SK-N-SH (cell line): ENCODE measurements at regions not wholly inside any gene's neighbourhood (a gene's known extent, or its start where the extent isn't known, plus 50 kb on each side); places are given as distances from the start of the nearest gene placed in this dataset.

Experiments
- CTCF ChIA-PET: fragments of 300-600, 350-600 bp; formaldehyde crosslinking; extraction: SDS; loops from one replicate; lab custom pipeline; 2021; lab: Yijun Ruan, JAX
- POLR2A ChIA-PET: fragments of 350-600 bp; sonication (Branson Sonifier 250); formaldehyde crosslinking; extraction: SDS; loops from one replicate; lab custom pipeline; 2020; ENCODE audit warnings: antibody characterized with exemption, inconsistent platforms; lab: Yijun Ruan, JAX
- DNase-seq: peaks from one replicate; pipeline ENCODE4 v3.0.0; 2012
- H2AFZ ChIP-seq: fragments of 200-600 bp; sonication (generic); 2 replicates; pipeline ENCODE4 v1.8.1; 2016; ENCODE audit warnings: antibody characterized with exemption, mild to moderate bottlenecking, low read depth
- H3F3A ChIP-seq: fragments of 200-600 bp; sonication (generic); replicated peaks from 2 replicates; pipeline ENCODE3; 2016; ENCODE audit warnings: antibody characterized with exemption, mild to moderate bottlenecking; ENCODE audit not compliant: insufficient read depth
- H3K27ac ChIP-seq, 2 experiments: fragments of 200-500 bp in 1 of 2; fragments of 200-600 bp in 1 of 2; sonication (Bioruptor generic) in 1 of 2; sonication (generic), shearing (Covaris generic) in 1 of 2; 2 replicates each; pipeline versions ENCODE4 v1.5.1 to v1.6.1; 2014 to 2016; ENCODE audit warnings: low read depth in 2 of 2, inconsistent platforms in 1 of 2, low read length in 1 of 2, mild to moderate bottlenecking in 1 of 2, mixed read lengths in 1 of 2
- H3K27me3 ChIP-seq: fragments of 200-600 bp; sonication (generic), shearing (Covaris generic); 2 replicates; pipeline ENCODE4 v1.6.1; 2016; ENCODE audit warnings: mixed run types; ENCODE audit not compliant: insufficient read depth
- H3K36me3 ChIP-seq, 2 experiments: fragments of 200-500 bp in 1 of 2; fragments of 200-600 bp in 1 of 2; sonication (Bioruptor generic) in 1 of 2; sonication (generic) in 1 of 2; replicated peaks in 1 of 2; 2 replicates each; pipeline versions ENCODE3 to v1.5.1; 2014 to 2016; ENCODE audit warnings: low read length in 1 of 2, mild to moderate bottlenecking in 1 of 2; ENCODE audit not compliant: insufficient read depth in 2 of 2, control insufficient read depth in 1 of 2
- H3K4me1 ChIP-seq, 2 experiments: fragments of 200-500 bp in 1 of 2; fragments of 200-600 bp in 1 of 2; sonication (Bioruptor generic) in 1 of 2; sonication (generic), shearing (Covaris generic) in 1 of 2; 2 replicates each; pipeline versions ENCODE4 v1.5.1 to v1.6.1; 2014 to 2016; ENCODE audit warnings: low read depth in 1 of 2, low read length in 1 of 2, mixed run types in 1 of 2; ENCODE audit not compliant: insufficient read depth in 2 of 2, control insufficient read depth in 1 of 2
- H3K4me2 ChIP-seq: fragments of 200-600 bp; sonication (generic), shearing (Covaris generic); 2 replicates; pipeline ENCODE4 v1.6.1; 2017; ENCODE audit warnings: mixed run types
- H3K4me3 ChIP-seq, 2 experiments: fragments of 200-500 bp in 1 of 2; fragments of 200-600 bp in 1 of 2; sonication (Bioruptor generic) in 1 of 2; sonication (generic), shearing (Covaris generic) in 1 of 2; 2 replicates each; pipeline versions ENCODE4 v1.5.1 to v1.8.1; 2014 to 2016; ENCODE audit warnings: low read depth in 2 of 2, inconsistent platforms in 1 of 2, low read length in 1 of 2, mild to moderate bottlenecking in 1 of 2, mixed read lengths in 1 of 2, moderate library complexity in 1 of 2
- H3K79me2 ChIP-seq: fragments of 200-600 bp; sonication (generic); 2 replicates; pipeline ENCODE4 v1.8.1; 2017; ENCODE audit warnings: mild to moderate bottlenecking; ENCODE audit not compliant: insufficient read depth
- H3K9ac ChIP-seq: fragments of 200-600 bp; sonication (generic); 2 replicates; pipeline ENCODE4 v1.6.1; 2017; ENCODE audit warnings: mixed run types
- H3K9me2 ChIP-seq: fragments of 200-600 bp; sonication (generic); 2 replicates; pipeline ENCODE4 v1.6.1; 2017; ENCODE audit warnings: mixed run types
- H3K9me3 ChIP-seq: fragments of 200-600 bp; sonication (generic); 2 replicates; pipeline ENCODE4 v1.6.1; 2017; ENCODE audit warnings: mixed run types, mild to moderate bottlenecking, moderate library complexity
- H4K20me1 ChIP-seq: fragments of 200-600 bp; sonication (generic); 2 replicates; pipeline ENCODE4 v1.6.1; 2017; ENCODE audit warnings: mild to moderate bottlenecking, mixed run types; ENCODE audit not compliant: insufficient read depth
- CHD2 ChIP-seq: fragments of 150-350 bp; IDR thresholded peaks from 2 replicates; pipeline ENCODE4 v1.6.1; 2018; ENCODE audit warnings: low read length; ENCODE audit not compliant: partially characterized antibody
- FOXJ3 ChIP-seq: sonication (generic); formaldehyde crosslinking; IDR thresholded peaks from 2 replicates; pipeline ENCODE4 v1.5.1; 2020; ENCODE audit warnings: mild to moderate bottlenecking, missing genetic modification reagents
- JUND ChIP-seq: IDR thresholded peaks from 2 replicates; pipeline ENCODE4 v1.4.0; 2012
- MAX ChIP-seq: IDR thresholded peaks from 2 replicates; pipeline ENCODE4 v1.4.0; 2012; ENCODE audit warnings: low read depth
- RAD21 ChIP-seq: IDR thresholded peaks from 2 replicates; pipeline ENCODE4 v1.6.1; 2012; ENCODE audit warnings: mild to moderate bottlenecking, low read length
- RCOR1 ChIP-seq: fragments of 150-350 bp; IDR thresholded peaks from 2 replicates; pipeline ENCODE4 v1.6.1; 2017; ENCODE audit warnings: antibody characterized with exemption, low read length
- REST ChIP-seq: IDR thresholded peaks from 2 replicates; pipeline ENCODE4 v1.6.1; 2012; ENCODE audit warnings: mild to moderate bottlenecking, low read depth, low read length, moderate library complexity
- TAF1 ChIP-seq: IDR thresholded peaks from 2 replicates; pipeline ENCODE4 v1.6.1; 2012; ENCODE audit warnings: low read depth, mild to moderate bottlenecking, low read length, moderate library complexity, borderline replicate concordance
- WGBS: methylation state at CpG from one replicate; pipeline ENCODE4 v1.1.6; 2017; ENCODE audit warnings: low lambda C conversion rate; 5-methylcytosine and 5-hydroxymethylcytosine counted together

- Histone ChIP-seq H3K36me3 (no peaks in the 10 kb centered on the region), H3K79me2 (no peaks in the 10 kb centered on the region), H3K27me3 (no peaks in the 10 kb centered on the region), H3K9me2 (no peaks in the 10 kb centered on the region), H3K9me3 (no peaks in the 10 kb centered on the region; the same call in 1 of the 2 replicates), H3F3A (no peaks in the 10 kb centered on the region), H2AFZ (no peak overlapping the region), H3K4me1 (no peaks in the 10 kb centered on the region; a peak in 1 of 4 replicates), H3K9ac (no peak overlapping the region), H4K20me1 (no peaks in the 10 kb centered on the region), H3K4me3 (no peak overlapping the region), H3K27ac (no peak overlapping the region), H3K4me2 (no peak overlapping the region)
- no peak for TF ChIP-seq RAD21
- no peak for TF ChIP-seq REST
- no peak for TF ChIP-seq MAX
- no peak for TF ChIP-seq FOXJ3 (CRISPR knock-in tag)
- no peak for TF ChIP-seq JUND
- TF ChIP-seq CHD2: no peak
- ChIA-PET POLR2A (no interaction called here), CTCF (interaction anchor here (0.6 to 1.2 kb wide), 4 partner anchors 9 to 522 kb away, joined by 3 to 5 read pairs (median 4); no protein-coding TSS in a partner anchor)
- DNase-seq: no peak
- 33% methylated on average over 2 of the region's 2 CpGs for WGBS
Measured at GRCh38 chr2:225137971-225138370, 95.7 kb upstream of the DOCK10 start.

- peak; percentile 27 for DNase-seq
- Histone ChIP-seq H3K36me3 (no peaks in the 10 kb centered on the region), H3K4me2 (no peak overlapping the region), H2AFZ (no peak overlapping the region), H3K27me3 (no peaks in the 10 kb centered on the region), H3K27ac (no peak overlapping the region), H3K79me2 (no peaks in the 10 kb centered on the region), H3K9ac (no peak overlapping the region), H3K9me2 (no peaks in the 10 kb centered on the region), H4K20me1 (no peaks in the 10 kb centered on the region), H3K4me3 (no peak overlapping the region), H3K9me3 (no peaks in the 10 kb centered on the region; the same call in 1 of the 2 replicates), H3F3A (no peaks in the 10 kb centered on the region), H3K4me1 (no peaks in the 10 kb centered on the region; a peak in 1 of 4 replicates)
- ChIA-PET POLR2A (no interaction called here), CTCF (interaction anchor here (1.0 kb wide), 1 partner anchor 13 kb away, joined by 4 read pairs; no protein-coding TSS in a partner anchor)
- TF ChIP-seq TAF1 (no peak), RCOR1 (peak; percentile 83)
- 56% methylated on average over 1 of the region's 1 CpG for WGBS
Measured at GRCh38 chr2:225136552-225136951, 94.3 kb upstream of the DOCK10 start.
